ENCODE measurements at regions not wholly inside any gene's neighbourhood (a gene's known extent, or its start where the extent isn't known, plus 50 kb on each side); places are given as distances from the start of the nearest gene placed in this dataset.

GRCh38 chr9:27715651-27716050 is 142.4 kb upstream of the C9orf72 start:
- TF ChIP-seq CTCF (IDR thresholded peaks at IDR 0.05; ENCODE audit: control extremely low read depth, extremely low read depth, low read depth, missing control alignments): no peak
- CTCF ChIA-PET: interaction anchor here (1.0 to 1.6 kb wide), 5 partner anchors 8 to 13 kb away, joined by 3 to 6 read pairs (median 4); no protein-coding TSS in a partner anchor
- POLR2A ChIA-PET: no interaction called here

GRCh38 chr9:27717991-27718390 is 144.7 kb upstream of the C9orf72 start:
- CTCF ChIA-PET: interaction anchor here (1.5 kb wide), 1 partner anchor 15 kb away, joined by 3 read pairs; no protein-coding TSS in a partner anchor
- no peak for DNase-seq (ENCODE audit: extremely low spot score)
- no peak for TF ChIP-seq CTCF (IDR thresholded peaks at IDR 0.05; ENCODE audit: control extremely low read depth, extremely low read depth, low read depth, missing control alignments)
- POLR2A ChIA-PET: no interaction called here

More at GRCh38 chr9:27715651-27716050, 142.4 kb upstream of the C9orf72 start:
- no peak for DNase-seq (ENCODE audit: extremely low spot score)

- no peak for TF ChIP-seq CTCF (IDR thresholded peaks at IDR 0.05; ENCODE audit: control extremely low read depth, extremely low read depth, low read depth, missing control alignments)
- DNase-seq (ENCODE audit: extremely low spot score): no peak
- CTCF ChIA-PET: interaction anchor here (1.2 kb wide), 2 partner anchors 9 to 25 kb away, joined by 3 read pairs; no protein-coding TSS in a partner anchor
- POLR2A ChIA-PET: no interaction called here
Observed at GRCh38 chr9:27719711-27720110, 146.4 kb upstream of the C9orf72 start.

GRCh38 chr9:27722866-27723265 is 149.6 kb upstream of the C9orf72 start:
- DNase-seq (ENCODE audit: extremely low spot score): no peak
- TF ChIP-seq CTCF (IDR thresholded peaks at IDR 0.05; ENCODE audit: control extremely low read depth, extremely low read depth, low read depth, missing control alignments): no peak
- POLR2A ChIA-PET: no interaction called here
- CTCF ChIA-PET: interaction anchor here (2.5 kb wide), 1 partner anchor 350 kb away, joined by 9 read pairs; no protein-coding TSS in a partner anchor

GRCh38 chr9:27726244-27727081 is 153.2 kb upstream of the C9orf72 start:
- CTCF ChIA-PET: interaction anchor here (0.7 to 2.8 kb wide), 11 partner anchors 9 to 352 kb away, joined by 3 to 15 read pairs (median 5); no protein-coding TSS in a partner anchor
- POLR2A ChIA-PET: no interaction called here
- peak; percentile 28 for DNase-seq (ENCODE audit: extremely low spot score)
- peak; percentile 84 for TF ChIP-seq CTCF (IDR thresholded peaks at IDR 0.05; ENCODE audit: control extremely low read depth, extremely low read depth, low read depth, missing control alignments)

- TF ChIP-seq CTCF (IDR thresholded peaks at IDR 0.05; ENCODE audit: control extremely low read depth, extremely low read depth, low read depth, missing control alignments): no peak
- CTCF ChIA-PET: interaction anchor here (0.9 kb wide), 1 partner anchor 15 kb away, joined by 3 read pairs; no protein-coding TSS in a partner anchor
- POLR2A ChIA-PET: no interaction called here
- no peak for DNase-seq (ENCODE audit: extremely low spot score)
Observed at GRCh38 chr9:27732494-27732893, 159.2 kb upstream of the C9orf72 start.

All from GM10248 (cell line).